CD14-positive monocyte (primary cell): ENCODE measurements at regions not wholly inside any gene's neighbourhood (a gene's known extent, or its start where the extent isn't known, plus 50 kb on each side); places are given as distances from the start of the nearest gene placed in this dataset.

ENCODE experiments used
- DNase-seq, 3 donors: peaks; one replicate each; pipeline ENCODE4 v3.0.0-alpha.2; 2011 to 2022
- H2AFZ ChIP-seq: 2 replicates; pipeline ENCODE4 v1.6.0; 2012; ENCODE audit warnings: mild to moderate bottlenecking, low read depth, low read length, inconsistent platforms; ENCODE audit not compliant: insufficient read depth, poor library complexity, severe bottlenecking
- H3K27ac ChIP-seq, 2 donors: 1 replicate in 1 of 2; 2 replicates in 1 of 2; pipeline ENCODE4 v1.5.1; 2012 to 2013; ENCODE audit warnings: low read length in 2 of 2, control low read depth in 1 of 2, inconsistent platforms in 1 of 2, low read depth in 1 of 2, mild to moderate bottlenecking in 1 of 2
- H3K27me3 ChIP-seq, 2 donors: one replicate each; pipeline versions ENCODE4 v1.6.0 to v1.6.1; 2011 to 2013; ENCODE audit warnings: low read length in 2 of 2; ENCODE audit not compliant: control insufficient read depth in 2 of 2, insufficient read depth in 2 of 2
- H3K36me3 ChIP-seq, 2 donors: replicated peaks in 1 of 2; 1 replicate in 1 of 2; 2 replicates in 1 of 2; pipeline versions ENCODE4 v1.5.1 to v1.6.1; 2012 to 2013; ENCODE audit warnings: low read length in 2 of 2, control low read depth in 1 of 2, inconsistent platforms in 1 of 2, mild to moderate bottlenecking in 1 of 2; ENCODE audit not compliant: insufficient read depth in 2 of 2, control insufficient read depth in 1 of 2
- H3K4me1 ChIP-seq, 2 donors: 1 replicate in 1 of 2; 2 replicates in 1 of 2; pipeline versions ENCODE4 v1.5.1 to v1.6.1; 2012 to 2013; ENCODE audit warnings: low read length in 2 of 2, control low read depth in 1 of 2, inconsistent platforms in 1 of 2, mild to moderate bottlenecking in 1 of 2, moderate library complexity in 1 of 2; ENCODE audit not compliant: insufficient read depth in 2 of 2, control insufficient read depth in 1 of 2
- H3K4me2 ChIP-seq: replicated peaks from 2 replicates; pipeline ENCODE3; 2012; ENCODE audit warnings: low read length, moderate library complexity, mild to moderate bottlenecking; ENCODE audit not compliant: poor library complexity, severe bottlenecking; ENCODE audit errors: extremely low read depth
- H3K4me3 ChIP-seq, 3 experiments: fragments of 200-600 bp in 1 of 3; sonication (generic) in 1 of 3; replicated peaks in 1 of 3; 1 replicate in 2 of 3; 2 replicates in 1 of 3; pipeline ENCODE4 v1.5.1; 2011 to 2013; ENCODE audit warnings: low read length in 3 of 3, mild to moderate bottlenecking in 3 of 3, control low read depth in 2 of 3, low read depth in 2 of 3, inconsistent platforms in 1 of 3, moderate library complexity in 1 of 3
- H3K79me2 ChIP-seq: 2 replicates; pipeline ENCODE4 v1.6.0; 2012; ENCODE audit warnings: mild to moderate bottlenecking, control low read depth, inconsistent platforms, low read length, moderate library complexity; ENCODE audit not compliant: insufficient read depth
- H3K9ac ChIP-seq: 2 replicates; pipeline ENCODE4 v1.6.0; 2017; ENCODE audit warnings: low read length, mild to moderate bottlenecking; ENCODE audit not compliant: insufficient read depth, poor library complexity, severe bottlenecking
- H3K9me3 ChIP-seq, 2 donors: replicated peaks in 1 of 2; 1 replicate in 1 of 2; 2 replicates in 1 of 2; pipeline versions ENCODE4 v1.5.1 to v1.6.1; 2012 to 2013; ENCODE audit warnings: low read length in 2 of 2, control low read depth in 1 of 2; ENCODE audit not compliant: control insufficient read depth in 1 of 2, insufficient read depth in 1 of 2
- H4K20me1 ChIP-seq: 2 replicates; pipeline ENCODE4 v1.6.0; 2012; ENCODE audit warnings: mild to moderate bottlenecking, low read length, control low read depth, moderate library complexity; ENCODE audit not compliant: insufficient read depth
- H3K27ac Mint-ChIP-seq, 7 donors: one replicate each; pipeline ENCODE4 v1.8.0; 2020; ENCODE audit warnings: mild to moderate bottlenecking in 7 of 7, mixed read lengths in 7 of 7, moderate library complexity in 6 of 7, inconsistent platforms in 2 of 7
- H3K27me3 Mint-ChIP-seq, 3 donors: one replicate each; pipeline ENCODE4 v1.8.0; 2021 to 2022; ENCODE audit warnings: low read depth in 3 of 3, mild to moderate bottlenecking in 3 of 3, mixed read lengths in 3 of 3, moderate library complexity in 3 of 3, inconsistent platforms in 1 of 3
- H3K36me3 Mint-ChIP-seq, 2 donors: one replicate each; pipeline ENCODE4 v1.8.0; 2020; ENCODE audit warnings: mixed read lengths in 2 of 2, inconsistent platforms in 1 of 2, mild to moderate bottlenecking in 1 of 2
- H3K4me1 Mint-ChIP-seq: one replicate; pipeline ENCODE4 v1.8.0; 2020; ENCODE audit warnings: mild to moderate bottlenecking, mixed read lengths
- H3K4me3 Mint-ChIP-seq, 2 donors: one replicate each; pipeline ENCODE4 v1.8.0; 2020; ENCODE audit warnings: mild to moderate bottlenecking in 2 of 2, mixed read lengths in 2 of 2, moderate library complexity in 1 of 2
- H3K9me3 Mint-ChIP-seq, 7 donors: one replicate each; pipeline ENCODE4 v1.8.0; 2020 to 2022; ENCODE audit warnings: mixed read lengths in 7 of 7, mild to moderate bottlenecking in 6 of 7, moderate library complexity in 6 of 7, inconsistent platforms in 2 of 7
- CTCF ChIP-seq: fragments of 200-600 bp; IDR thresholded peaks from one replicate; pipeline ENCODE4 v1.8.0; 2022; ENCODE audit warnings: antibody characterized with exemption, mild to moderate bottlenecking
- WGBS: methylation state at CpG from one replicate; pipeline ENCODE4 v1.1.5; 2013; ENCODE audit warnings: missing lambda C conversion rate; ENCODE audit not compliant: insufficient coverage; 5-methylcytosine and 5-hydroxymethylcytosine counted together
- intact Hi-C, 2 donors: fragments of 100-400 bp; cut with micrococcal nuclease; formaldehyde crosslinking; loops; one replicate each; pipeline versions ENCODE4 v1.15.0 to v1.15.1; 2023

GRCh38 chr2:120972286-120972685, 236.6 kb downstream of the GLI2 start:
- no peak overlapping the region for H3K27ac Mint-ChIP-seq
- no peak overlapping the region for H3K4me3 Mint-ChIP-seq
- H3K36me3 ChIP-seq, result no peaks in the 10 kb centered on the region
- intact Hi-C loops, result no loop called here
- no peaks in the 10 kb centered on the region for H3K4me1 ChIP-seq
- peaks cover 2 to 4% (median 3%) of the 10 kb centered on the region in 7 donors for H3K9me3 Mint-ChIP-seq
- H3K36me3 Mint-ChIP-seq, result no peaks in the 10 kb centered on the region
- H3K4me2 ChIP-seq, result no peak overlapping the region
- WGBS, result 95% methylated on average over 5 of the region's 6 CpGs
- peaks cover 0 to 4% of the 10 kb centered on the region in 2 donors for H3K9me3 ChIP-seq
- no peaks in the 10 kb centered on the region for H3K27me3 ChIP-seq
- H4K20me1 ChIP-seq, result no peaks in the 10 kb centered on the region
- H3K4me1 Mint-ChIP-seq, result no peaks in the 10 kb centered on the region
- peaks cover 0 to 8% (median 2%) of the 10 kb centered on the region in 3 donors for H3K27me3 Mint-ChIP-seq
- DNase-seq, result no peak
- TF ChIP-seq CTCF, result no peak
- H2AFZ ChIP-seq, result no peak overlapping the region
- H3K79me2 ChIP-seq, result no peaks in the 10 kb centered on the region
- no peak overlapping the region for H3K9ac ChIP-seq
- H3K4me3 ChIP-seq, result no peak overlapping the region
- no peak overlapping the region for H3K27ac ChIP-seq

GRCh38 chr2:120973196-120973595, 237.5 kb downstream of the GLI2 start:
- H2AFZ ChIP-seq, result no peak overlapping the region
- H3K27ac Mint-ChIP-seq, result no peak overlapping the region
- H3K4me1 ChIP-seq, result no peaks in the 10 kb centered on the region
- DNase-seq, result no peak
- H3K27me3 ChIP-seq, result no peaks in the 10 kb centered on the region
- no peak overlapping the region for H3K4me3 Mint-ChIP-seq
- H3K36me3 Mint-ChIP-seq, result no peaks in the 10 kb centered on the region
- H4K20me1 ChIP-seq, result no peaks in the 10 kb centered on the region
- H3K9ac ChIP-seq, result no peak overlapping the region
- H3K4me3 ChIP-seq, result no peak overlapping the region
- H3K4me1 Mint-ChIP-seq, result no peaks in the 10 kb centered on the region
- peaks cover 0 to 4% of the 10 kb centered on the region in 2 donors for H3K9me3 ChIP-seq
- H3K36me3 ChIP-seq, result no peaks in the 10 kb centered on the region
- H3K4me2 ChIP-seq, result no peak overlapping the region
- no peaks in the 10 kb centered on the region for H3K79me2 ChIP-seq
- 95% methylated on average over 13 of the region's 17 CpGs for WGBS
- TF ChIP-seq CTCF, result no peak
- intact Hi-C loops, result no loop called here
- peaks cover 2 to 4% (median 3%) of the 10 kb centered on the region in 7 donors for H3K9me3 Mint-ChIP-seq
- peaks cover 0 to 9% (median 2%) of the 10 kb centered on the region in 3 donors for H3K27me3 Mint-ChIP-seq
- H3K27ac ChIP-seq, result no peak overlapping the region
